GM23248 (cell line): ENCODE measurements at regions not wholly inside any gene's neighbourhood (a gene's known extent, or its start where the extent isn't known, plus 50 kb on each side); places are given as distances from the start of the nearest gene placed in this dataset.

Experiments
- EZH2 ChIP-seq: fragments of 200-600 bp; sonication (generic); IDR thresholded peaks from 2 replicates; pipeline ENCODE4 v1.6.1; 2018; ENCODE audit warnings: antibody characterized with exemption, mild to moderate bottlenecking; ENCODE audit not compliant: insufficient read depth, poor library complexity, severe bottlenecking
- EZH2phosphoT487 ChIP-seq: fragments of 200-600 bp; sonication (generic); IDR thresholded peaks from 2 replicates; pipeline ENCODE4 v1.6.1; 2018; ENCODE audit warnings: antibody characterized with exemption, moderate library complexity, mild to moderate bottlenecking, low read depth; ENCODE audit not compliant: insufficient read depth

GRCh38 chr20:57974863-57975262 lies 253.6 kb downstream of the ANKRD60 start:
- no peak for TF ChIP-seq EZH2
- TF ChIP-seq EZH2phosphoT487, result no peak
